Limb (tissue), 2 donors: ENCODE measurements at regions not wholly inside any gene's neighbourhood (a gene's known extent, or its start where the extent isn't known, plus 50 kb on each side); places are given as distances from the start of the nearest gene placed in this dataset.
"Not testable (repeated sequence)": the region's sequence is repeated elsewhere in the genome, so short reads cannot be mapped to it uniquely, and the experiment has no call there.

Experiments
- DNase-seq, 2 donors: peaks; one replicate each; pipeline ENCODE4 v3.0.0-alpha.2; 2016; ENCODE audit errors: extremely low spot score in 2 of 2

DNA sequence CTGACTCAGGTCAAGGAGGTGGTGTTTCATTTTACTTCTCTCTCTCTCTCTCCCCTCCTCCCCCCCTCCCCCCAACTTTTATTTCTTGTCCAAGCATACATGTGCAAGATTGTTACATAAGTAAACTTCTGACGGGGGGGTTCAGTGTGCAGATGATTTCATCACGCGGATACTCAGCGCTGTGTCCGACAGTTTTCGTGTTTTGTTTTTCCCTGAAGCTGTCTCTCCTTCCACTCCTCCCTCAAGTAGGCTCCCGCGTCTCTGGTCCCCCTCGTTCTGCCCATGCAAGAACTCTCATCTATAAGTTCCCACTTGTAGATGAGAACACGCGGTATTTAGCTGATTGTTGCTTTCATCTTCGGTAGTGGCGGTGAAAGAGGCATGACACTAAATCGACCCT lies 111.0 kb upstream of the ANKRD30BL start:
- no peak for DNase-seq

DNA sequence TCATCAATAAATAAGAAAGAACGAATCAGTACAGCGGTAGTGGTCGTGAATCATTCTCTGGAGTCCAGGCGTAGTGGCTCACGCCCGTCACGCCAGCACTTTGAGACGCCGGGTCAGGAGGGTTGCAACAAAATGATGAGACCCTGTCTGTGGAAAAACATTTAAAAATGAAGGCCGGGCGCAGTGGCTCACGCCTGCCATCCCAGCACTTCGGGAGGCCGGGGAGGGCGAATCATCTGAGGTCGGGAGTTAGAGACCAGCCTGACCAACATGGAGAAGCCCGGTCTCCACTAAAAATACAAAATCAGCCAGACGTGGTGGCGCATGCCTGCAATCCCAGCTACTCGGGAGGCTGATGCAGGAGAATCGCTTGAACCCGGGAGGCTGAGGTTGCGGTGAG lies 111.8 kb upstream of the ANKRD30BL start:
- DNase-seq, result not testable (repeated sequence)

DNA sequence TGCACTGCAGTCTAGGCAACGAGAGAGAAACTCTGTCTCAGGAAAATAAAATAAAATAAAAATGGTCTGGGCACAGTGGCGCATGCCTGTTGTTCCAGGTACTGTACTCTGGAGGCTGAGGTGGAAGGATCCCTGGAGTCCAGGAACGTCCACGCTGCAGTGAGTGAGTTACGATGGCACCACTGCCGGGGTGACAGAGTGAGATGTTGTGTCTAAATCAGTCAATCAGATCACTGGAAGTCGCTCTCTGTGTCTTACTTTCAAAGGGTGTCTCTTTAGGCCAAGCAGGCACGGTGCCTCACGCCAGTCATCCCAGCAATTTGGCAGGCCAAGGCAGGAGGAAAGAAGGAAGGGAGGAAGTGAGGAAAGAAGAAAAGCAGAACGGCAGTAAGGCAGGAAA lies 112.2 kb upstream of the ANKRD30BL start:
- no peak for DNase-seq

DNA sequence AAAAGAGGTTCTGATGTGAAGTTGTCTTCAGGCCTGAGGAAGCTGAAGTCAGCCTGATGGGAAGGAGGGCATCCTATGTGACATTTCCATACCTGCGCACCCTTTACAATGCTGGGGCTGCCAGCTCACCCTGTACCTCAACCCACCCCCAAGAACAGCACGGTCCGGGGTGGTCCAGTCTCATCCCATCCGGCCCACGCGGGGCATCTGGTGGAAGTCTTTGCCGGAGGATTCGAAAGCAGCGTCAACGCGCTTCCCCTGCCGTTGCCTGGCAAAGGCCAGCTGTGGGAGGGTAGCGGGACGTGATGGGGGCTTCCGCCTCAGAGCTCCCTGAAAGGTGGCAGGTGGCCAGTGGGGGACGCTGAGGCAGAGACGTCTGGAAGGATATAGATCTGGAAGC lies 113.6 kb upstream of the ANKRD30BL start:
- DNase-seq, result no peak

DNA sequence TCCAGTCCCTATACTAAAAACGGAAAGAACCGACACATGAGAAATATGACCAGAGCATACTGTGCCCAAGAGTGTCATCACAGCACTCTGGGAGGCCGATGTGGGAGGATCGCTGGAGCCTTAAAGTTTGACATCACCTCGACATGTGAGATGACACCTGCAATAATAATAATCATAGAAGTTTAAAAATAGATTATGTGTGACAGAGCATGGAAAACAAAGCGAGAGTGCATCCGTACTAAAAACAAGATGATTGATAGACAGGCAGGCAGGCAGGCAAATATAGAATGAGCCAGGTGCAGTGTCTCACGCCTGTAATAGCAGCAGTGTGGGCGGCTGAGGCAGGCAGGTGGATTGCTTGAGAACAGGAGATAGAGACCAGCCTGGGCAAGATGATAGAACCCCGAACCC lies 114.8 kb upstream of the ANKRD30BL start:
- DNase-seq, result no peak

DNA sequence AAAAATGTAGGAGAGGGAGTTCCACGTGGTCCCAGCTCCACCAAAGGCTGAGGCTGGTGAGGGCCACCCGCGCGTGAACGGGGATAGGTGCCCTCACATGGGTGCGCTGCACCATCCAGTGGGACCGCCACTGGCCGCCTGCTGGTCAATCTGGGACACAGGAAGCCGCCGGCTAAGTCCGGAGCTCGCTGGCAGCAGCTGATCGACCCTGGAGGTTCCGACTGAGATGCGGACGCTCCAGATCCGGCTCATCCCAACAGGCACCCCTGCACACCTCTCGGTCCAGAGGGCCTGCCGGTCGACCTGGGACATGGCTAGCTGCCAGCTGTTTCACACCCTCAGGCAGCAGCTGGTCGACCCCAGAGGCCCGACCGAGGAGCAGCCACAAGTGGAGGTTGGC lies 116.5 kb upstream of the ANKRD30BL start:
- DNase-seq, result no peak

DNA sequence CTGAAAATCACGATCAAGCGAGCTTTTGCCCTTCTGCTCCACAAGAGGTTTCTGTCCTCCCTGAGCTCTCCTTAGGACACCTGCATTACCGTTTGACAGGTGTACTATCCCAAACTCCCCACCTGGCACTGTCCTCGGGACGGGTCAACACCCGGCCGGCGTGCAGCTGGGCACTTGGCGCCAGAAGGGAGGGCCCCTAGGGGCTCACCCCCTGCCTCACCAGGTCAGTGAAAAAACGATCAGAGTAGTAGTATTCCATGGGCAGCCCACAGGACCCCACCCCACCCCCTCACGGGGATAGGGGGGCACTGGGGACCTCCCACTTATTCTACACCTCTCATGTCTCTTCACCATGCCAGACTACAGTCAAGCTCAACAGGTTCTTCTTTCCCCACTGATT lies 117.6 kb upstream of the ANKRD30BL start:
- no peak for DNase-seq

DNA sequence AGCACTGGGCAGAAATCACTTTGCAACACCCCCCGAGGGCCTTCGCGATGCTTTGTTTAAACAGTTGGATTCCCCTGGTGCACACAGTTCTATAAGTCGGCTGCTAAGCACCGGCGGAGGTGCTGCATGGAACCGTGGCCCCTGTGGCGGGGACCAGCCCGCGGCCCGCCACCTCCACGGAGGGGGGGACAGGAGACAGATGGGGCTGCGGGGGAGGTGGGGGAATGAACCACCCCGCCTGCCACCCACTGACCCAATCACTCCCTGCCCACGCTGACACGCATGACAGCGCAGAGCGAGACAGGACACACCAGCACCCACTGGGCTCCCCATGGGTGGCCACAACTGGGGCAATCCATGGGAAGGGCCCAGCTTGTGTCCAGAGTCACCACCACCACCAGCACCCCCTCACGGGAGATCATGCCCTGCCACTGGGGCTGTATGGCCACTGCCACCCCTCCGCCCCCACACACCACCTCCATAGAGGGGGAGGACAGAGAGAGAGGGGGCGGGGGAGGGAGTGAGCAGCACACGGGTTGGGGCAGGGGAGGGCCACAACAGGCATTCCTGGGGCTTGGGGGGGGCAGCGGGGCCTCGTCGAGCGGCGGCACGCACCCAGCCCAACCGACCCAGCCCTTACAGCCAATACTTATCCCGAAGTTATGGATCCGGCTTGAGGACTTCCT lies 118.3 kb upstream of the ANKRD30BL start:
- DNase-seq, result no peak

DNA sequence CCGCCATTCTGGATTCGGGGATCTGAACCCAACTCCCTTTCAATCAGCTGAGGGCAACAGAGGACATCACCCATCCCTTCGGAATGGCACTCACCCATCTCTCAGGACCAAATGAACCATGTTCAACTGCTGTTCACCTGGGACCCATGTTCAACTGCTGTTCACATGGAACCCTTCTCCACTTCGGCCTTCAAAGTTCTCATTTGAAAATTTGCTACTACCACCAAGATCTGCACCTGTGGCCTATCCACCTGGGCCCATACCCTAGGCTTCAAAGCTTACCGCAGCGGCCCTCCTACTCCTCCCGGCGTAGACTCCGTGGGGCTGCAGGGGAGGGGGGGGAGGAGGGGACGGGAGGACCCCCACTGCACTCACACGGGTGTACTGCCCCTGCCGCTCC lies 119.2 kb upstream of the ANKRD30BL start:
- DNase-seq, result no peak

DNA sequence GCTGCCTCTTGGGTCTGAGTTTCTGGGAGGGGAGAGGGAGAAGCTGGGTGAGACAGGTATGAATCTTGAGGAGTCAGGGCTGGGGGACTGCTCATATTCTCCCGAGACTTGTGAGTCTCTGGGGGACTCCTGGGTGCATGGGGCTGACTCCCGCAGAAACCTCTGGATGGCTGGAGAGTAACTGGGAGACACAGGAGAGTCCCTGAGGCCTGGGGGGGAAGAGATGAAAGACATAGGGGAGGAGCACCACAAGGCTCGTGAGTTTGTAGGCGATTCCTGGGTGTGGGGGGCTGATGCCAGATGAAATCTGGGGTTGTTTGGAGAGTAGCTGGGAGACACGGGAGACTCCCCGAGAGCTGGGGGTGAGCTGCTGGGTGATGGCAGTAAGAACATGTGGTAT lies 120.4 kb upstream of the ANKRD30BL start:
- DNase-seq, result not testable (repeated sequence)

DNA sequence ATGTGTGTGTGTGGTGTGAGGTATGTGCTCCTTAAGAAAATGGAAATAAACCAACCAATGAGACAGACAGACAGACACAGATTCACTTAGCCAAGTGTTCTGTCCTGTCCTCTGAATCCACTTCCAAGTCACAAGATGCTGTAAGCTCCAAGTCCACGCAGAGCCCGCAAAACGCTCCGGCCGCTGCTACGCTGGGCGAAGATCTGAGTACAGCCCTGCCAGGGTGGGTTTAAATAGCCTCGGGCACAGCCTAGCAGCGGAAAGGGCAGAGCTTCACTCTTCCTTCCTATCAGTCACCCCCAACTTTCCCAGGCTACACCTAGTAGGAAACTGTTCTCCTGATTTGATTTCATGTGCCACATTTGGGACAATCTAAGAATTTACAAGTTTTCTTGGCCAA lies 121.2 kb upstream of the ANKRD30BL start:
- DNase-seq, result no peak

DNA sequence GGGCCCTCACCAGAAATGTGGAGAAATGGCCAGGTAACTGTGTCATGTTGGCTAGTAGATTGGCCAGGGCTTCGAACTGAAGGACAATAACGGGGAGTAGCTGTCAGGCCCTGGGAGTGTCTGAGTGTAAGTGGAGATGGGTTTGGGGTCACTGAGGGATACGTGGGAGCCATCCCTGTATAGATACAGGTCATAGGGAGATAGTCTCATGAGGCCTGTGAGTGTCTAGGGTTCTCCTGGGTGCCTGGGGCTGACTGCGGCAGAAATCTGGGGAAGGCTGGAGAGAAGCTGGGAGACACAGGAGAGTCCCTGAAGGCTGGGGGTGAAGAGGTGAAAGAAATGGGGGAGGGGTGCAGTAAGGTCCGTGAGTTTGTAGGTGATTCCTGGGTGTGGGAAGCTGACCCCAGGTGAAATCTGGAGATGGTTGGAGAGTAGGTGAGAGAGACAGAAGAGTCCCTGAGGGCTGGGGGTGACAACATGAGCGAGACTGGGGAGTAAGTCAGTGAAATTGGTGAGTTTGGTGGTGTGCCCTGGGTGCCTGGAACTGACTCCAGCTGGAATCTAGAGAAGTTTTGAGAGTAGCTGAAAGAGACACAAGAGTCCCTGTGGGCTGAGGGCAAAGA lies 124.6 kb upstream of the ANKRD30BL start:
- DNase-seq, result not testable (repeated sequence)

DNA sequence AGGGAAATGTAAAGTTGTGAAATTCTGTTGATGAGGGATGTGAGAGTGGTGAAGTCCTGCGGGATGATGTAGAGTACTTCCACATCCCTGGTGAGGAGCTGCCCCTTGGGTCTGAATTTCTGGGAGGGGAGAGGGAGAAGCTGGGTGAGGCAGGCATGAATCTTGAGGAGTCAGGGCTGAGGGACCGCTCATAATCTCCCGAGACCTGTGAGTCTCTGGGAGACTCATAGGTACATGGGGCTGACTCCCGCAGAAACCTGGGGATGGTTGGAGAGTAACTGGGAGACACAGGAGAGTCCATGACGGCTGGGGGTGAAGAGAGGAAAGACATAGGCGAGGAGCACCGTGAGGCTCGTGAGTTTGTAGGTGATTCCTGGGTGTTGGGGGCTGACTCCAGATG lies 126.2 kb upstream of the ANKRD30BL start:
- DNase-seq, result not testable (repeated sequence)

DNA sequence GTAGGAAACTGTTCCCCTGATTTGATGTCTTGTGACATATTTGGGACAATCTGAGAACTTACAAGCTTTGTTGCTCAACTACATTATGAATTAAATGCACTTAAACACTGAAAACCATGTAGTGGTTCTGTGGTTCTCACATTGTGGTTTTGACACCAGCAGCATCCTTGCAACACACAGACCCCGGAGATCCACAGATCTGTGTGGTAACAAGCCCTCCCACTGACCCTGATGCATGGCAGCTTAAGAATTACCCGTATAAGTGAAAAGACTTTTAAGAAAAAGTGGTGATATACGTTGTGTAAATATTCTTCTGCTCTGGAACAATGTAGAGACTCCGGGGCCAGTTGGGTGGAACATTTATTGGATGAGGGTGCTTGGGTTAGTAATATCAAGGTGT lies 127.4 kb upstream of the ANKRD30BL start:
- DNase-seq, result not testable (repeated sequence)

DNA sequence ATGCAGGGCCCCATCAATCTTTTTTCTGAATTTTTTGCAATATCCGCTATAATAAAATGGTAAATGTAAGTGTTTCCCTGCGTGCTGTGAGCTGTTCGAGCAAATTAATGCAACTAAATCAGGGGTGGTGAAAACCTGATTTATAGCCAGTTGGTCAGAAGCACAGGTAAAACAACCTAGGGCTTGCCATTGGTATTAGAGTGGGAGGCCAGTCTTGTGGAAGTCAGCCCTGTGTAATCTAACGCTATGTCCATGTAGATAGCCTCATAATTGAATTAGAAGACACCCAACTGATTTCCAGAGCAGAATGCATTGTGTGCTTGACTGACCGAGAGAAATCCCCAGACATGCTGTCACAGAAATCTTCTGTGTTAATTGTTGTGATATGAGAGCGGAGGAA lies 126.8 kb upstream of the GPR39 start:
- not testable (repeated sequence) for DNase-seq

DNA sequence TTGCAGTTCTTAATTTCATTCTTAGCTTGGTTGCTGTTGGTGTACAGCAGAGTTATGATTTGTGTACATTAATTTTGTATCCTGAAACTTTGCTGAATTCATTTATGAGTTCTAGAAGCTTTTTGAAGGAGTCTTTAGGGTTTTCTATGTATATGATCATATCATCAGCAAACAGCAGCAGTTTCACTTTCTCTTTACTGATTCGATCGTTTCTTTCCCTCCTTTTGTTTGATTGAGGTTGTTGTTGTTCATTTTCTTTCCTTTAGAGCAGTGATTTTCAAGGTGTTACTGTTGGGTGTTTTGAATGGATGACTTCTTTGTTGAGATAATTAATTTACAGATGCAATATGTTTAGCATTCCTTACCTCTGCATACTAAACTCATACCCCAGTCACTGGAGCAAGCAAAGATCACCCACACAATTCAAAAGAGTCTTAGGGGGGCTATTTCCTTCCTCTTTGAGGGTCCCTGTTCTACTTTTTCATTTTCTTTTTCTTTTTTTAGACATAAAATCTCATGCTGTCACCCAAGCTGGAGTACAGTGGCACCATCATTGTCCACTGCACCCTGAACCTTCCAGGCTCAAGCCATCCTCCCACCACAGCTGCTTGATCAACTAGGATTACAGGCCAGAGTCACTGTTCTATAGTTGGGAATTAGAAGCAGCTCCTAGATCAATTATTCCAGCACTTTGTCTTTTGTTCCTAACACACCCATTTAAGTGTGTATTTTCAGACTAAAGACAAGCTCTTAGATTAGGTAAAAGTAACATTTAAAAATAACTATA lies 115.8 kb upstream of the GPR39 start:
- DNase-seq, result not testable (repeated sequence)

DNA sequence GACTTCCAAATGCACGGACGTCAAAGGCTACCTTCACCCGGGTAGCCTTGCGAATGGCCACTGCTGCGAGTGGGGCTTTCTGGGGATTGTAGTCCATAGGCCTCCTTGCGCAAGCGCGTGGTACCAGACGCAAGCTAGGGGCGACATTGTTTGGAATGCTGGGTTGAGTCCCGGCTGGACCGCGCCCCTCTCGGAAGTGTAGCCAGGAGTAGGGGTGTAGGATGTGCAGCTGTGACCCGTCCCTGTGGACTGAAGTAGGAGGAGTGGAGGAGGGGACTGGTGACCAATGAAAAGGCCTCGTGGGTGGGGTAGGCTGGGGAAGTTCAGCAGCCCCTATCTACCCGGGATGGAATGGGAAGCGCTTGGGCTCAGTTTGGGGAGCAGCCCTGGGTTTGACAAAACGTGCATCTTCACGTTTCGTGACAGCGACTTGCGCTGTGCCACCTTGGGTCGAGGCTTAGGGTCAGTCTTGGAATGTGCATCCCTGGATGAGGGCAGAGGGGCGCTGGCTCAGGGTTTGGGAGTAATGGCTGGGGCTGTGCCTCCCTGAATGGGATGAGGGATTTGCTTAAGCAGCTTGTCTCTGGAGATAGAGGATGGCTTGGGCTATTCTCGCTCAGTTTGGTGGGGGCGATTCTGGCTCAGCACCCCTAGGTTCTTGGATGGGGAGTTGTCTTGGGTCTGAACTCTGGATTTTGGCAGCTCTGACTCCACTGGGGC lies 111.8 kb upstream of the GPR39 start:
- DNase-seq, result peak; percentile 85 to 87

DNA sequence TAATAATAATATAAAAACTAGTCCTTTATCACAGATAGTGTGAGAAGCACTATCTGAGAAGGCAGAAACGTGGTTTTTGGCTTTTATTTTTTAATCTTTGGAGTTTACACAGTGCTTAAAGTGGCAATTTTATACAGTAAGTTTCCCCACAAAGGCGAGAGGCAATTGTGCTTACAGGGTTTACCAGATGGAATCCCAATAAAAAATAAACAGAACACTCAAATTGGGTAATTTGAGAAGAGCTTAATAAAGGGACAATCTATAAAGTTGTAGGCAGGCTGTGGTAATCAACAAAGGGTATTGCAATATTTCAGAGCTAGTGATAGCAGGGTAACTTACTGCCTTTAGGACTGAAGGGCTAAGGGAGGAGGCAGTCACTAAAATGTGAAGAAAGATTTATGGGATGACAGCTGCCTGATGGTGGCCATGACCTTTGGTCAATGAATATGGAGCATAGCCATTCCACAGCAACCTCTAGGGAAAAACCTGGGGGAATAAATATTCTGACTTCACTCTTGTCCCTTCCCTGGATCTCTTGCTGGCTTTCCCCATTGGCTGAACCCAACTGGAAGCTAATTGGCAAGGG lies 108.9 kb upstream of the GPR39 start:
- not testable (repeated sequence) for DNase-seq

DNA sequence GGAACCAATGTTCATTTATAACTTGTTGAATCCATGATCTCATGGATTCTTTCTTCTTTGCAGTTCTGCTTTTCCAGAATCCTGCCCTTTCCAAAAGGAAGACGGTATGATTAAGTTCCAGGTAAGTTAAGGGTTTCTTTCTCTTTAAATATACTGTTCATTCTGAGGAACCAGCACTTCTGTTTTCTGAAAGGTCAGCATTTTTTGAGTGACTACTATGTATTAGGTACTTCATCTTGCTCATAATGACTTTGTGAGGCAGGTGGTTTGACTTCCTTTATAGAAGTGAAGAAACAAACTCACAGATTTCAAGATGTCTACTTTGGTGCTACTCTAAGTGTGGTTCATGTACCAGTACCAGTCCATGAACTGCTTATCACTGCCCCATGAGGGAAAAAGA lies 107.4 kb upstream of the GPR39 start:
- not testable (repeated sequence) for DNase-seq

DNA sequence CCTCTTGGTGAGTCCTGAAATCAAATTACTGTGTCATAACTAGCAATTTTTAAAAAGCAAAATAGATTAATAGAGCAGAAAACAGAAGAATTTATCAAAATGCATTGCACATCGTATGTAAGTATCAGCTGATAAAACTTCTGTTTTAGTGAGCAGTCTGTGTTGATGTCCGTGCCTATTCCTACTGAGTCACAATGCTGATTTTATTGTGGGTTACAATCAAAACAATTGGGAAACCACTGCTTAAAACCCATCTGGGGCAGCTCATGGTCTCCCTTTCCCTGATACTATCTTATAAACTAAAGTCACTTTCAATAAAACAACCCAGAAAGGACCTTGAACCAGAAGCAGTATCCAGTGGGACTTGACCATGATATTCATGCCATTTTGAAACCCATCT lies 101.1 kb upstream of the GPR39 start:
- DNase-seq, result not testable (repeated sequence)

DNA sequence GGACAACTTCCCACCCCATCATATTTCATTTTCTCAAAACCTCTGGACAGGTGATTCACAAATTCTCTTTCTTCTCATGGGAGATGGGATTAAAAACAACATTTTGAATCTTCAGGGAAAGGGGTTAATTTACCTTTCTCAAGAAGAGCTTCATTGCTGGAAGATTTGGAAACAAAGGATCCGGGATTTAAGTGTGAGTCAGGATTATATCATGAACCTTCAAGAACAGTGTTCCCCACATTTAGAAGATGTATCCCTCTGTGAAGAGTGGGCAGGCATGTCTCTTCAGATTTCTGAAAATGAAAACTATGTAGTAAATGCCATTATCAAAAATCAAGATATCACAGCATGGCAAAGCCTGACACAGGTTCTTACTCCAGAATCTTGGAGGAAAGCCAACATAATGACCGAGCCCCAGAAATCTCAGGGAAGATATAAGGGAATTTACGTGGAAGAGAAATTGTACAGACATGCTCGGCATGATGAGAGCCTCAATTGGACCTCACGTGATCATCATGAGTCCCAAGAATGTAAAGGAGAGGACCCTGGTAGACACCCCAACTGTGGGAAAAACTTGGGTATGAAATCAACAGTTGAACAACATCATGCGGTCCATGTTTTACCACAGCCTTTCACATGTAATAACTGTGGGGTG lies 99.5 kb upstream of the GPR39 start:
- not testable (repeated sequence) for DNase-seq
